Neural crest cell (in vitro differentiated cells): ENCODE measurements at regions not wholly inside any gene's neighbourhood (a gene's known extent, or its start where the extent isn't known, plus 50 kb on each side); places are given as distances from the start of the nearest gene placed in this dataset.
"Not testable (repeated sequence)": the region's sequence is repeated elsewhere in the genome, so short reads cannot be mapped to it uniquely, and the experiment has no call there.

ENCODE experiments used
- DNase-seq: peaks from one replicate; pipeline ENCODE4 v3.0.0; 2021; ENCODE audit warnings: low read depth, mixed read lengths, low spot score
- H3K27ac Mint-ChIP-seq: one replicate; pipeline ENCODE4 v1.8.0; 2021; ENCODE audit warnings: mild to moderate bottlenecking, mixed read lengths; ENCODE audit not compliant: unreplicated experiment
- H3K27me3 Mint-ChIP-seq: 2 replicates; pipeline ENCODE4 v1.8.0; 2021; ENCODE audit warnings: low read depth, mild to moderate bottlenecking, mixed read lengths
- H3K36me3 Mint-ChIP-seq: 2 replicates; pipeline ENCODE4 v1.8.0; 2021; ENCODE audit warnings: low read depth, mild to moderate bottlenecking, mixed read lengths
- H3K4me1 Mint-ChIP-seq: 2 replicates; pipeline ENCODE4 v1.8.0; 2021; ENCODE audit warnings: mixed read lengths
- H3K4me3 Mint-ChIP-seq: one replicate; pipeline ENCODE4 v1.8.0; 2021; ENCODE audit warnings: mild to moderate bottlenecking, mixed read lengths
- H3K9me3 Mint-ChIP-seq: 2 replicates; pipeline ENCODE4 v1.8.0; 2021; ENCODE audit warnings: mixed read lengths
- CTCF ChIP-seq: fragments of 200-600 bp; sonication (generic); conservative IDR thresholded peaks from 2 replicates; pipeline ENCODE4 v1.5.0; 2021; ENCODE audit warnings: antibody characterized with exemption, mild to moderate bottlenecking

- no peak for DNase-seq
- Mint-ChIP-seq H3K9me3 (peaks cover 2% of the 10 kb centered on the region), H3K27me3 (no peaks in the 10 kb centered on the region), H3K27ac (no peak overlapping the region), H3K36me3 (no peaks in the 10 kb centered on the region), H3K4me3 (no peak overlapping the region), H3K4me1 (no peaks in the 10 kb centered on the region)
- TF ChIP-seq CTCF, result no peak
These were observed 68.2 kb downstream of the ATP23 start for GRCh38 chr12:58009405-58010195.

GRCh38 chr12:58011676-58012075 is 70.3 kb downstream of the ATP23 start:
- no peaks in the 10 kb centered on the region for H3K36me3 Mint-ChIP-seq
- H3K4me1 Mint-ChIP-seq, result no peaks in the 10 kb centered on the region
- no peak overlapping the region for H3K27ac Mint-ChIP-seq
- H3K9me3 Mint-ChIP-seq, result peaks cover 2% of the 10 kb centered on the region
- H3K27me3 Mint-ChIP-seq, result no peaks in the 10 kb centered on the region
- no peak overlapping the region for H3K4me3 Mint-ChIP-seq
- TF ChIP-seq CTCF, result no peak
- no peak for DNase-seq

- H3K27me3 Mint-ChIP-seq, DNase-seq, H3K9me3 Mint-ChIP-seq, H3K36me3 Mint-ChIP-seq, H3K4me1 Mint-ChIP-seq, H3K27ac Mint-ChIP-seq, H3K4me3 Mint-ChIP-seq: not testable (repeated sequence)
These were observed 81.1 kb downstream of the ATP23 start for GRCh38 chr12:58022379-58023020.

GRCh38 chr12:58025431-58025830 is 84.1 kb downstream of the ATP23 start:
- Mint-ChIP-seq H3K27me3 (no peaks in the 10 kb centered on the region), H3K9me3 (peaks cover 2% of the 10 kb centered on the region), H3K4me1 (no peaks in the 10 kb centered on the region), H3K4me3 (no peak overlapping the region), H3K36me3 (no peaks in the 10 kb centered on the region), H3K27ac (no peak overlapping the region)
- no peak for TF ChIP-seq CTCF
- no peak for DNase-seq

- no peaks in the 10 kb centered on the region for H3K36me3 Mint-ChIP-seq
- H3K27ac Mint-ChIP-seq, result no peak overlapping the region
- no peak for DNase-seq
- no peaks in the 10 kb centered on the region for H3K27me3 Mint-ChIP-seq
- H3K9me3 Mint-ChIP-seq, result peaks cover 2% of the 10 kb centered on the region
- no peak for TF ChIP-seq CTCF
- H3K4me3 Mint-ChIP-seq, result no peak overlapping the region
- H3K4me1 Mint-ChIP-seq, result no peaks in the 10 kb centered on the region
These were observed 85.1 kb downstream of the ATP23 start for GRCh38 chr12:58026426-58026825.
